HEK293 (cell line): ENCODE measurements at regions not wholly inside any gene's neighbourhood (a gene's known extent, or its start where the extent isn't known, plus 50 kb on each side); places are given as distances from the start of the nearest gene placed in this dataset.

ENCODE experiments used
- CTCF ChIA-PET: fragments of 350-600 bp; formaldehyde crosslinking; extraction: SDS; loops from one replicate; lab custom pipeline; 2021; ENCODE audit warnings: antibody characterized with exemption; lab: Yijun Ruan, JAX
- POLR2A ChIA-PET: fragments of 300-600 bp; formaldehyde crosslinking; extraction: SDS; loops from one replicate; lab custom pipeline; 2020; ENCODE audit warnings: antibody characterized with exemption, inconsistent platforms; lab: Yijun Ruan, JAX
- H3K27ac ChIP-seq: fragments of 200-500 bp; sonication (Bioruptor generic); 2 replicates; pipeline ENCODE4 v1.5.1; 2014; ENCODE audit warnings: low read depth, low read length, control low read depth, inconsistent platforms; ENCODE audit errors: extremely low read depth
- H3K36me3 ChIP-seq, 2 experiments: fragments of 200-500 bp in 1 of 2; sonication (Bioruptor generic) in 1 of 2; 1 replicate in 1 of 2; 2 replicates in 1 of 2; pipeline ENCODE4 v1.5.1; 2014 to 2017; ENCODE audit warnings: inconsistent platforms in 2 of 2, low read length in 2 of 2; ENCODE audit not compliant: control insufficient read depth in 2 of 2, insufficient read depth in 1 of 2
- H3K4me1 ChIP-seq: fragments of 200-500 bp; sonication (Bioruptor generic); 2 replicates; pipeline ENCODE4 v1.5.1; 2014; ENCODE audit warnings: mild to moderate bottlenecking, low read length, inconsistent platforms; ENCODE audit not compliant: control insufficient read depth, insufficient read depth
- H3K4me3 ChIP-seq: 2 replicates; pipeline ENCODE4 v1.5.1; 2011; ENCODE audit warnings: low read depth, mild to moderate bottlenecking, control low read depth, low read length, moderate library complexity
- H3K9me3 ChIP-seq: fragments of 200-500 bp; sonication (Bioruptor generic); 2 replicates; pipeline ENCODE4 v1.5.1; 2014; ENCODE audit warnings: low read depth, low read length, inconsistent platforms; ENCODE audit not compliant: control insufficient read depth, insufficient read depth
- KLF16 ChIP-seq: fragments of 450-650 bp; formaldehyde crosslinking; IDR thresholded peaks from 2 replicates; pipeline ENCODE4 v1.5.1; 2017; ENCODE audit warnings: missing biosample characterization, missing genetic modification characterization
- PRDM1 ChIP-seq: fragments of 450-650 bp; formaldehyde crosslinking; IDR thresholded peaks from 2 replicates; pipeline ENCODE4; 2016; ENCODE audit warnings: missing biosample characterization, missing genetic modification characterization
- SETDB1 ChIP-seq: IDR thresholded peaks from one replicate; pipeline ENCODE4 v1.6.1; 2017; ENCODE audit warnings: mild to moderate bottlenecking, low read length, moderate library complexity, mixed read lengths; ENCODE audit not compliant: insufficient read length
- WT1 ChIP-seq: fragments of 450-650 bp; formaldehyde crosslinking; IDR thresholded peaks from 2 replicates; pipeline ENCODE4 v1.5.1; 2016; ENCODE audit warnings: missing biosample characterization, missing genetic modification characterization
- YY2 ChIP-seq: fragments of 450-650 bp; formaldehyde crosslinking; IDR thresholded peaks from 2 replicates; pipeline ENCODE4 v1.5.1; 2016; ENCODE audit warnings: missing biosample characterization, missing genetic modification characterization
- ZBTB21 ChIP-seq: fragments of 450-650 bp; formaldehyde crosslinking; IDR thresholded peaks from 2 replicates; pipeline ENCODE4 v1.5.1; 2017; ENCODE audit warnings: missing biosample characterization, missing genetic modification characterization
- ZBTB48 ChIP-seq: fragments of 450-650 bp; formaldehyde crosslinking; IDR thresholded peaks from 2 replicates; pipeline ENCODE4 v1.5.1; 2016; ENCODE audit warnings: missing biosample characterization, missing genetic modification characterization
- ZNF18 ChIP-seq: fragments of 450-650 bp; formaldehyde crosslinking; IDR thresholded peaks from 2 replicates; pipeline ENCODE4 v1.5.1; 2016; ENCODE audit warnings: missing biosample characterization, missing genetic modification characterization
- ZNF362 ChIP-seq: fragments of 450-650 bp; formaldehyde crosslinking; IDR thresholded peaks from 2 replicates; pipeline ENCODE4 v1.5.1; 2016; ENCODE audit warnings: missing biosample characterization, missing genetic modification characterization
- ZNF366 ChIP-seq: fragments of 450-650 bp; formaldehyde crosslinking; conservative IDR thresholded peaks from 2 replicates; pipeline ENCODE4 v1.5.1; 2016; ENCODE audit warnings: missing biosample characterization, missing genetic modification characterization
- ZNF391 ChIP-seq: fragments of 450-650 bp; formaldehyde crosslinking; IDR thresholded peaks from 2 replicates; pipeline ENCODE4 v1.5.1; 2016; ENCODE audit warnings: low read depth, missing biosample characterization, missing genetic modification characterization, borderline replicate concordance
- ZNF513 ChIP-seq: fragments of 450-650 bp; IDR thresholded peaks from 2 replicates; pipeline ENCODE4 v1.5.1; 2018; ENCODE audit warnings: missing biosample characterization, missing genetic modification characterization
- ZNF530 ChIP-seq: fragments of 450-650 bp; formaldehyde crosslinking; IDR thresholded peaks from 2 replicates; pipeline ENCODE4 v1.5.1; 2016; ENCODE audit warnings: low read depth, missing biosample characterization, missing genetic modification characterization
- ZNF561 ChIP-seq: fragments of 450-650 bp; IDR thresholded peaks from 2 replicates; pipeline ENCODE4 v1.5.1; 2018; ENCODE audit warnings: missing biosample characterization, missing genetic modification characterization, borderline replicate concordance
- ZNF600 ChIP-seq: fragments of 450-650 bp; formaldehyde crosslinking; IDR thresholded peaks from 2 replicates; pipeline ENCODE4 v1.5.1; 2016; ENCODE audit warnings: missing biosample characterization, missing genetic modification characterization
- ZNF621 ChIP-seq: fragments of 450-650 bp; formaldehyde crosslinking; IDR thresholded peaks from 2 replicates; pipeline ENCODE4 v1.5.1; 2017; ENCODE audit warnings: missing biosample characterization, missing genetic modification characterization
- ZNF624 ChIP-seq: fragments of 450-650 bp; formaldehyde crosslinking; IDR thresholded peaks from 2 replicates; pipeline ENCODE4 v1.5.1; 2017; ENCODE audit warnings: missing biosample characterization, missing genetic modification characterization
- ZNF626 ChIP-seq: fragments of 450-650 bp; sonication (Bioruptor Pico); formaldehyde crosslinking; IDR thresholded peaks from 2 replicates; pipeline ENCODE4 v1.5.1; 2018; ENCODE audit warnings: missing biosample characterization, missing genetic modification characterization, inconsistent platforms
- ZNF660 ChIP-seq: fragments of 450-650 bp; IDR thresholded peaks from 2 replicates; pipeline ENCODE4 v1.5.1; 2018; ENCODE audit warnings: missing biosample characterization, mild to moderate bottlenecking, missing genetic modification characterization
- ZNF776 ChIP-seq: fragments of 450-650 bp; formaldehyde crosslinking; IDR thresholded peaks from 2 replicates; pipeline ENCODE4 v1.5.0; 2017; ENCODE audit warnings: missing biosample characterization, missing genetic modification characterization, borderline replicate concordance
- ZNF785 ChIP-seq: fragments of 450-650 bp; formaldehyde crosslinking; IDR thresholded peaks from 2 replicates; pipeline ENCODE4 v1.5.1; 2016; ENCODE audit warnings: missing biosample characterization, missing genetic modification characterization
- TF ChIP-seq, protein P1 (sequence below): fragments of 450-650 bp; formaldehyde crosslinking; IDR thresholded peaks from 2 replicates; pipeline ENCODE4; 2016; ENCODE audit warnings: missing biosample characterization, missing genetic modification characterization
- TF ChIP-seq, protein P2 (sequence below): fragments of 450-650 bp; formaldehyde crosslinking; IDR thresholded peaks from 2 replicates; pipeline ENCODE4 v1.5.1; 2016; ENCODE audit warnings: missing biosample characterization, missing genetic modification characterization
- TF ChIP-seq, protein P3 (sequence below): fragments of 450-650 bp; formaldehyde crosslinking; IDR thresholded peaks from 2 replicates; pipeline ENCODE4 v1.5.1; 2016; ENCODE audit warnings: missing biosample characterization, missing genetic modification characterization
- TF ChIP-seq, protein P4 (sequence below): fragments of 450-650 bp; formaldehyde crosslinking; IDR thresholded peaks from 2 replicates; pipeline ENCODE4 v1.5.1; 2016; ENCODE audit warnings: missing biosample characterization, missing genetic modification characterization

GRCh38 chr18:78768656-78769501, 210.7 kb upstream of the SALL3 start (continued):
- TF ChIP-seq ZNF513 (no peak), ZNF624 (tag by site-specific recombination) (no peak), ZNF362 (tag by site-specific recombination) (no peak), ZNF621 (no peak), ZBTB21 (tag by site-specific recombination) (no peak), ZNF366 (tag by site-specific recombination) (no peak), ZNF18 (no peak), KLF16 (tag by site-specific recombination) (no peak)
- TF ChIP-seq, all 188 proteins: peak for 0

GRCh38 chr18:78769502-78770105, 210.0 kb upstream of the SALL3 start:
- Histone ChIP-seq H3K36me3 (no peaks in the 10 kb centered on the region), H3K27ac (no peak overlapping the region), H3K4me1 (no peaks in the 10 kb centered on the region), H3K4me3 (no peak overlapping the region), H3K9me3 (no peaks in the 10 kb centered on the region)
- POLR2A ChIA-PET: no interaction called here
- CTCF ChIA-PET: interaction anchor here (0.7 to 0.8 kb wide), 2 partner anchors 10 to 667 kb away, joined by 3 read pairs; no protein-coding TSS in a partner anchor
- TF ChIP-seq ZNF600 (tag by site-specific recombination) (no peak), ZNF391 (tag by site-specific recombination) (no peak), ZNF530 (tag by site-specific recombination) (no peak), YY2 (tag by site-specific recombination) (no peak), ZNF785 (tag by site-specific recombination) (no peak), ZNF660 (tag by site-specific recombination) (no peak), ZNF776 (tag by site-specific recombination) (no peak), PRDM1 (tag by site-specific recombination) (no peak), ZNF626 (tag by site-specific recombination) (no peak), ZNF561 (no peak), WT1 (tag by site-specific recombination) (no peak), SETDB1 (no peak), ZBTB48 (tag by site-specific recombination) (no peak)
- TF ChIP-seq, protein P1, sequence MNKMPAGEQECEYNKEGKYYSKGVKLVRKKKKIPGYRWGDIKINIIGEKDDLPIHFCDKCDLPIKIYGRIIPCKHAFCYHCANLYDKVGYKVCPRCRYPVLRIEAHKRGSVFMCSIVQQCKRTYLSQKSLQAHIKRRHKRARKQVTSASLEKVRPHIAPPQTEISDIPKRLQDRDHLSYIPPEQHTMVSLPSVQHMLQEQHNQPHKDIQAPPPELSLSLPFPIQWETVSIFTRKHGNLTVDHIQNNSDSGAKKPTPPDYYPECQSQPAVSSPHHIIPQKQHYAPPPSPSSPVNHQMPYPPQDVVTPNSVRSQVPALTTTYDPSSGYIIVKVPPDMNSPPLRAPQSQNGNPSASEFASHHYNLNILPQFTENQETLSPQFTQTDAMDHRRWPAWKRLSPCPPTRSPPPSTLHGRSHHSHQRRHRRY (tag by site-specific recombination): no peak
- TF ChIP-seq, protein P2, sequence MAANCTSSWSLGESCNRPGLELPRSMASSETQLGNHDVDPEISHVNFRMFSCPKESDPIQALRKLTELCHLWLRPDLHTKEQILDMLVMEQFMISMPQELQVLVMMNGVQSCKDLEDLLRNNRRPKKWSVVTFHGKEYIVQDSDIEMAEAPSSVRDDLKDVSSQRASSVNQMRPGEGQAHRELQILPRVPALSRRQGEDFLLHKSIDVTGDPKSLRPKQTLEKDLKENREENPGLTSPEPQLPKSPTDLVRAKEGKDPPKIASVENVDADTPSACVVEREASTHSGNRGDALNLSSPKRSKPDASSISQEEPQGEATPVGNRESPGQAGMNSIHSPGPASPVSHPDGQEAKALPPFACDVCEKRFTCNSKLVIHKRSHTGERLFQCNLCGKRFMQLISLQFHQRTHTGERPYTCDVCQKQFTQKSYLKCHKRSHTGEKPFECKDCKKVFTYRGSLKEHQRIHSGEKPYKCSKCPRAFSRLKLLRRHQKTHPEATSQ (tag by site-specific recombination): no peak
- TF ChIP-seq, protein P3, sequence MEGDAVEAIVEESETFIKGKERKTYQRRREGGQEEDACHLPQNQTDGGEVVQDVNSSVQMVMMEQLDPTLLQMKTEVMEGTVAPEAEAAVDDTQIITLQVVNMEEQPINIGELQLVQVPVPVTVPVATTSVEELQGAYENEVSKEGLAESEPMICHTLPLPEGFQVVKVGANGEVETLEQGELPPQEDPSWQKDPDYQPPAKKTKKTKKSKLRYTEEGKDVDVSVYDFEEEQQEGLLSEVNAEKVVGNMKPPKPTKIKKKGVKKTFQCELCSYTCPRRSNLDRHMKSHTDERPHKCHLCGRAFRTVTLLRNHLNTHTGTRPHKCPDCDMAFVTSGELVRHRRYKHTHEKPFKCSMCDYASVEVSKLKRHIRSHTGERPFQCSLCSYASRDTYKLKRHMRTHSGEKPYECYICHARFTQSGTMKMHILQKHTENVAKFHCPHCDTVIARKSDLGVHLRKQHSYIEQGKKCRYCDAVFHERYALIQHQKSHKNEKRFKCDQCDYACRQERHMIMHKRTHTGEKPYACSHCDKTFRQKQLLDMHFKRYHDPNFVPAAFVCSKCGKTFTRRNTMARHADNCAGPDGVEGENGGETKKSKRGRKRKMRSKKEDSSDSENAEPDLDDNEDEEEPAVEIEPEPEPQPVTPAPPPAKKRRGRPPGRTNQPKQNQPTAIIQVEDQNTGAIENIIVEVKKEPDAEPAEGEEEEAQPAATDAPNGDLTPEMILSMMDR (tag by site-specific recombination): no peak
- TF ChIP-seq, protein P4, sequence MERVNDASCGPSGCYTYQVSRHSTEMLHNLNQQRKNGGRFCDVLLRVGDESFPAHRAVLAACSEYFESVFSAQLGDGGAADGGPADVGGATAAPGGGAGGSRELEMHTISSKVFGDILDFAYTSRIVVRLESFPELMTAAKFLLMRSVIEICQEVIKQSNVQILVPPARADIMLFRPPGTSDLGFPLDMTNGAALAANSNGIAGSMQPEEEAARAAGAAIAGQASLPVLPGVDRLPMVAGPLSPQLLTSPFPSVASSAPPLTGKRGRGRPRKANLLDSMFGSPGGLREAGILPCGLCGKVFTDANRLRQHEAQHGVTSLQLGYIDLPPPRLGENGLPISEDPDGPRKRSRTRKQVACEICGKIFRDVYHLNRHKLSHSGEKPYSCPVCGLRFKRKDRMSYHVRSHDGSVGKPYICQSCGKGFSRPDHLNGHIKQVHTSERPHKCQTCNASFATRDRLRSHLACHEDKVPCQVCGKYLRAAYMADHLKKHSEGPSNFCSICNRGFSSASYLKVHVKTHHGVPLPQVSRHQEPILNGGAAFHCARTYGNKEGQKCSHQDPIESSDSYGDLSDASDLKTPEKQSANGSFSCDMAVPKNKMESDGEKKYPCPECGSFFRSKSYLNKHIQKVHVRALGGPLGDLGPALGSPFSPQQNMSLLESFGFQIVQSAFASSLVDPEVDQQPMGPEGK (tag by site-specific recombination): no peak
